HG03135 (cell line): ENCODE measurements at regions not wholly inside any gene's neighbourhood (a gene's known extent, or its start where the extent isn't known, plus 50 kb on each side); places are given as distances from the start of the nearest gene placed in this dataset.

Source experiments
- ATAC-seq: cut with Tn5 transposase; IDR thresholded peaks from one replicate; pipeline ENCODE4 v1.9.1; 2021; ENCODE audit warnings: mild to moderate bottlenecking, moderate library complexity; ENCODE audit not compliant: unreplicated experiment

GRCh38 chr5:15447209-15447608 is 52.8 kb upstream of the FBXL7 start:
- no peak for ATAC-seq

- no peak for ATAC-seq
Measured at GRCh38 chr5:15446552-15446951, 53.4 kb upstream of the FBXL7 start.

- ATAC-seq: no peak
Measured at GRCh38 chr5:15442193-15442570, 57.8 kb upstream of the FBXL7 start.

DNA sequence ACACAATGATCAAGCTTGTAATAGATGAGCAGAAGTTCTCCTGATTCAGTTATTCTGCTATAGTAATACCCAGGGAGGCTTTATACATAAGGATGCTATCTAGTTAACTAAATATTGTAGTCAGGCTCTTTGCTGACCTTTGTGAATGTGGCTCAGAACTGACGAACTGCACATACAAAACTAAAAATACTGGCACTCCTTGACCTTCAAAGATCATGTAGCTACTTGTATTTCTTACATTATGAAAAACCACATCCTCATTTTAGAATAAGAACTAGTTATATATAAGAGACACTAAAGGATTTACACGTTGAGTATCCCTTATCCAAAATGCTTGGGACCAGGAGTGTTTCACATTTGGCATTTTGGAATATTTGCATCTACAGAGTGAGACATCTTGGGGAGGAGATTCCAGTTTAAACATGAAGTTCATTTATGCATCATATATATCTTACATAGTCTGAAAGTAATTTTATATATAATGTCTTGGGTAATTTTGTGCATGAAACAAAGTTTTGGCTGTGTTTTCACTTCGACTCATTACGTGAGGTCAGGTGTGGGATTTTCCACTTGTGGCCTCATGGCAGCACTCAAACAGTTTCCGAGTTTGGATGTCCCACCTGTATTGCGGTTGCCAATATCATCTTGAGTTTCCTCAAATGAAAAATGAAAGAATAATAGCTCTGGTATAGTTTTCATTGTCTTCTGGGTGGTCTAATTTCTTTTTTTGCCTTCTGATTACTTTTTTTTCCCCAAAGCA is 58.4 kb upstream of the FBXL7 start:
- no peak for ATAC-seq

DNA sequence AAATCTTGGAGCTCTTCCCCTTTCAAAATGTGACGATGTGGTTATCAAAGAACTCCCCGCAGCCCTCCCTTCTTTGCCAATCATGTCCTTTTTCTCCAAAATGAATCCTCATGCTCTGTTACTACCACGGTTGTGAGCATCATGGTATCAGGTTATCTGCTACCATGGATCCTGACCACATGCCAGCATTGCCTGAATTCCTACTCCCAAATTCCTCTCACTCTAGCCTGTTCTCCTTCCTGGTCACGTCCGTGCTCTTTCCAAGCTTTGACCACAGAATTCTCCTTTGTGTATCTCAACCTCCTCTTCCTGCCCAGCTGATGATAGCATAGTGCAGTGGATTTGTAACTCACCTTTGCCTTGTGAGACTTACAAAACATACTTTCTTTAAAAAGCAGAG is 59.5 kb upstream of the FBXL7 start:
- no peak for ATAC-seq

GRCh38 chr5:15439801-15440200 is 60.2 kb upstream of the FBXL7 start:
- ATAC-seq: no peak

GRCh38 chr5:15433709-15434108 is 66.3 kb upstream of the FBXL7 start:
- no peak for ATAC-seq

DNA sequence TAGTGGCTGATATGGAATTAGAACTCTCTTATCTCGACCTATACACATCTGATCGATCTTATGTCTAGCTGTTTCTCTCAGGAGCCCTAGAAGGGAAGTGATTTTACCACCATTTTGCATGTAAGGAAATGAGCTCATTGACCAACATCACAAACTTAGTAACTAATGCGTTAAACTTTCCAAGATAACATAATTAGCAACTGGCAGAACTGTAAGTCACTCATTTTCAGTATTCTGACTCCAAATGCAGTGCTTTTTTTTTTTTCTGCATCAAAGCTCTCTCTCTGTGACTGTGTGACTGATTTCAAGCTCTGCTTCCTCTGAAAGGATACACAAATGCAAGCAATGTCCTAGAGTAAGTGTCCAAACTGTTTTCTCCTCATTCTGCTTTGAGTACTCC is 68.1 kb upstream of the FBXL7 start:
- no peak for ATAC-seq

DNA sequence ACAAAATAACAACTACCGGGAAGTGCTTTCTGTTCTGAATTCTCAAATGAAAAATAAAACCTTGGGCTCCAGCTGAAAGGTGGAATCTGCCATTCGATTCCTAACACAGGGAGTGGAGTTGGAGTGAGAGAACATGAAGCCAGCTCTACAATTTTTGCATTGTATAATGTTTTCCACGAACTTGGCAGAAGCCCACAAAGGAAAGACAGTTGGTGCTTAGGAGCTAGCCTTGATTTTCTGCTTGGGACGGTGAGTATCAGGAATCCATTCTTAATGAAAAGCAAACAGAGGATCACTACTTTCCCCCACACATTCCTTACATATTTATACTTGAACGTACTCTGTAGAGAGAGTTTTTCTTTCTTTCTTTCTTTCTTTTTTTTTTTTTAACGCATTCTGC is 74.2 kb upstream of the FBXL7 start:
- ATAC-seq: no peak

- ATAC-seq: no peak
Measured at GRCh38 chr5:15424769-15425168, 75.2 kb upstream of the FBXL7 start.

DNA sequence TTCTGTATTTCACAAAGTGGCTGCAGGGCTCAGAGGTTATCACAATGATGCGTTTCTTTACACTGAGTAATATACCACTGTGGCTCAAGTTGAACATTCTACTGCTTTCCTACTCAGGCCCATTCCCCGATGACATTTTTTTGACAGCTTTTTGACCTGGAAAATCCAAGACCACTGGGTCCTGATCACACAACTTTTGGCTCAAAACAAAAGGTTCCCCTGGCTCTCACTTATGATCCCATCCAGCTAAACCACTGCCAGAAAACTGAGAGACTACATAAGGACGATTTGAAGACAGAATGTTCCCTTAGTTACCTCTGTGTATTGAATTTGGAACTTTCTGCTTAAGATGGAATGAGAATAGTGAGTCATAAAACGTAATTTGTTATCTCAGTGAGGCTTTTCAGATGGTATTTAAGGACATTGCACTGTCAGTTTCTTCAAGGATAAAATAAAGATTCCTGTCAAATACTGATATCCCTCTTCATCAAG is 78.0 kb upstream of the FBXL7 start:
- ATAC-seq: no peak

GRCh38 chr5:15421381-15421780 is 78.6 kb upstream of the FBXL7 start:
- no peak for ATAC-seq

DNA sequence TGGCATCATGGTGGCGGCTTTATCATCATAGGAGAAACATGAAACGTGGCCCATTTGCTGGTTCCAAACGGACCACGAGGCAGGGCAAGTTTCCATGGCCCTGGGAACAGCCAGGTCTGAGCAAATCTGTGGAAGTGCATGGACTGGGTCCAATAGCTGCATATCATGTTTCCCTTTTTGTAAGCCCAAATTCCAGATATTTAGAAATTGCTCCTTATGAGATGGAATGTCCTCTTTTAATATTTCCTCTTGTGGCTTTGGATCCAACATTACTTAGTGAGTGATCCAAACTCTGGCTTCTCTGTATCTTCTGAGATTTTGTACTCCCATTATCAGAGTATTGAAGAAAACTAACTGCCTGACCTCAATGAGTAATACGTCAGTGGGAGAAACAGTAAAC is 79.8 kb upstream of the FBXL7 start:
- ATAC-seq: no peak

- no peak for ATAC-seq
Measured at GRCh38 chr5:15417156-15417555, 82.8 kb upstream of the FBXL7 start.

DNA sequence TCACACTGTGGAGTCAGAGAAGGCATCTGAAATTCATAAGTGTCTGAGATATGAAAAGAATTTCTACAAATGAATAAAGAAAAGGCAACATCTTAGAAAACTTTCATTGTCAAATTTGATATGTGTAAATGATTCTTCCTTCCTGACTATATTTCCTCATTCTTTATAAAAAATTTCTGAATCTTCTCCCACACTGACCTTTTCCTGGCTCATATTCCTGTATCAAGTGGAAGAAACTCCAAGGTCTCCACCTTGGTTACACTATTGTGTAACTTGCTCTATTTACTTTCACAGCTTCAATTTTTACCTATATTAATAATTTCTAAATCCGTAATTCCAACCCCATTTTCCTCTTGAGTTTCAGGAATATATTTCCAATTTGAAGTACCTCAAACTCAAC is 93.5 kb upstream of the FBXL7 start:
- no peak for ATAC-seq

DNA sequence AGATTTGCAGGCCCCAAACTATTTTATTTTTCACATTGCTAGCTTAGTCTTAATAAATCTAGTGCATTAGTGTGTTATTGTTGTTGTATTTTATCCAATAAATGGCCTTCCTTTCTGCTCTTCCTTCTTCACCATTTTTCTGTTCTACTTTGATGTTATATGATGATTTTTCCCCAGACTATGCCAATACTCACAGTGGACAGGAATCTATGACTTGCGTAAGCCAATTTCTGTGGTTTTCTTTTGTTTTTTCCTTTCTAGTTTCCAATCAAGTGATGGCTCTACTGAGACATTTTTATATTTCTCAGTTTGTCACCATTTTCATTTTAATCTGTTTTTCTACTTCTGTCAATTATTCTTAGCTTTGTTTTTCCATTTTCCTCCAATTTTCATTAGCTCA is 106.8 kb upstream of the FBXL7 start:
- ATAC-seq: no peak

GRCh38 chr5:15391704-15392397 is 108.1 kb upstream of the FBXL7 start:
- no peak for ATAC-seq

- ATAC-seq: no peak
Measured at GRCh38 chr5:15388866-15389265, 111.1 kb upstream of the FBXL7 start.

DNA sequence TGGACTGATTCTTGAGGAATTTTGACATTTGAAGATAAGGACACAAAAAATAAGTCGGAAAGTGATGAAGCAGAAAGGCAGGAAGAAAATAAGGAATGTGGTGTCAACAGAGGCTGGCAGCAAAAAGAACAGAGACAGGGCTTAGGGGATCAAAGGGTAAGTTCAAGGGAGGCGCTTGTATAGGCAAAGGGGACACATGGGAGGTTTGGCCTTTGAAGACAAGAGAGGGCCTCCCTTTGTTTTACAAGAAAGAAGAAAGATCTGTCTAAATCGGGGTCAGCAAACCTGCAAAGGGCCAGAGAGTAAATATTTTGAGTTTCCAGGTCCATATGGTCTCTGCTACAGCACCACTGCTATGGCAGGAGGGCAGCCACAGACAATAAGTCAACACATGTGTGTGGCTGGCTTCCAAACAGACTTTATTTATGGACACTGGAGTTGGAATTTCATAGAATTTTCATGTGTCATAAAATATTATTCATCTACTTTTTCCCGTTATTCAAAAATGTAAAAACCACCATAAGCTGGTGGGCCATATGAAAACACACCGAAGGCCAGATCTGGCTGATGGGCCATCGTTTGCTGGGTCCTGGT is 112.0 kb upstream of the FBXL7 start:
- no peak for ATAC-seq

GRCh38 chr5:15386122-15386521 is 113.9 kb upstream of the FBXL7 start:
- no peak for ATAC-seq

GRCh38 chr5:15385553-15385952 is 114.4 kb upstream of the FBXL7 start:
- no peak for ATAC-seq

DNA sequence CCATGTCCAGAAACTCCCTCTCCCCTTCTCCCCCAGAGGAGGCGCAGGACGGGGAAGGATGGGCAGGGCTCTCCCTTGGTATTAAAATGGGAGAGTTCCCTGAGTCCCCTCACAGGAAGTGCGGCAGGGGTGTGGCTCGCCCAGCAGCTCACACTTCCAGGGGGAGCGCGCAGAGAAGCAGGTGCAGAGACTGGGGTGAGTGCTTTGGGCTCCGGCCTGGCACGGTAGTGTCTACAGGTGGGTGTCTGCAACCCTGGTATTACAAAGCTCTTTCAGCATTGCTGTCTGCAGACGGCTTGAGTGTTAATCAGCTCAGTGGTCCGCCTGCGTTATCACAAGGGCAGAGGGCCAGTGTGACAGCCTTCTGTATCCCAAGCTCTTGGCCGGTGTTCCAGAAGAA is 114.9 kb upstream of the FBXL7 start:
- ATAC-seq: no peak
